AG04450 (cell line): ENCODE measurements at regions not wholly inside any gene's neighbourhood (a gene's known extent, or its start where the extent isn't known, plus 50 kb on each side); places are given as distances from the start of the nearest gene placed in this dataset.

Experiments
- CTCF ChIA-PET: fragments of 300-600, 350-600 bp; formaldehyde crosslinking; extraction: SDS; loops from one replicate; lab custom pipeline; 2022; ENCODE audit warnings: antibody characterized with exemption, inconsistent platforms; lab: Charles Lee
- POLR2A ChIA-PET: fragments of 350-600 bp; formaldehyde crosslinking; extraction: SDS; loops from one replicate; lab custom pipeline; 2021; ENCODE audit warnings: antibody characterized with exemption, inconsistent platforms; lab: Yijun Ruan, JAX
- DNase-seq: peaks from one replicate; pipeline ENCODE4 v3.0.0-alpha.2; 2011; ENCODE audit warnings: low read depth, low spot score
- H3K27ac ChIP-seq: one replicate; pipeline ENCODE4 v1.5.1; 2012; ENCODE audit warnings: low read depth, low read length, control low read depth
- H3K27me3 ChIP-seq: one replicate; pipeline ENCODE4 v1.6.0; 2012; ENCODE audit warnings: low read length; ENCODE audit not compliant: control insufficient read depth, insufficient read depth
- H3K4me3 ChIP-seq: 2 replicates; pipeline ENCODE4 v1.5.1; 2011; ENCODE audit warnings: mild to moderate bottlenecking, low read depth, low read length, control low read depth
- H3K9me3 ChIP-seq: 2 replicates; pipeline ENCODE4 v1.5.1; 2012; ENCODE audit warnings: low read length; ENCODE audit not compliant: control insufficient read depth, insufficient read depth
- CTCF ChIP-seq: IDR thresholded peaks from 2 replicates; pipeline ENCODE4 v1.5.1; 2011; ENCODE audit warnings: low read depth, low read length, control low read depth, inconsistent platforms

GRCh38 chr2:172339371-172340010 is 87.9 kb upstream of the ITGA6 start:
- Histone ChIP-seq H3K9me3 (peaks cover 8% of the 10 kb centered on the region), H3K4me3 (no peak overlapping the region), H3K27ac (no peak overlapping the region), H3K27me3 (no peaks in the 10 kb centered on the region)
- DNase-seq = no peak
- ChIA-PET POLR2A (no interaction called here), CTCF (interaction anchor here (0.6 to 1.1 kb wide), 3 partner anchors 122 to 490 kb away, joined by 3 to 4 read pairs (median 4); no protein-coding TSS in a partner anchor)
- TF ChIP-seq CTCF = peak; percentile 17; the same call in 1 of the 2 replicates

- POLR2A ChIA-PET = no interaction called here
- Histone ChIP-seq H3K27ac (no peak overlapping the region), H3K27me3 (no peaks in the 10 kb centered on the region), H3K4me3 (peak overlapping the region; percentile 27), H3K9me3 (peaks cover 8% of the 10 kb centered on the region; the same call in 1 of the 2 replicates)
- no peak for TF ChIP-seq CTCF
- DNase-seq = no peak
- CTCF ChIA-PET = interaction anchor here (0.6 to 1.0 kb wide), 2 partner anchors 121 to 491 kb away, joined by 3 to 4 read pairs; no protein-coding TSS in a partner anchor
These were observed 87.0 kb upstream of the ITGA6 start for GRCh38 chr2:172340394-172340793.

- POLR2A ChIA-PET = no interaction called here
- no peak overlapping the region for H3K4me3 ChIP-seq
- CTCF ChIA-PET = no interaction called here
- H3K27me3 ChIP-seq = no peaks in the 10 kb centered on the region
- peaks cover 8% of the 10 kb centered on the region; the same call in 1 of the 2 replicates for H3K9me3 ChIP-seq
- DNase-seq = no peak
- H3K27ac ChIP-seq = no peak overlapping the region
- no peak for TF ChIP-seq CTCF
These were observed 85.3 kb upstream of the ITGA6 start for GRCh38 chr2:172342078-172342477.

GRCh38 chr2:172342611-172343010 is 84.8 kb upstream of the ITGA6 start:
- Histone ChIP-seq H3K9me3 (peaks cover 9% of the 10 kb centered on the region; the same call in 1 of the 2 replicates), H3K4me3 (no peak overlapping the region), H3K27ac (no peak overlapping the region), H3K27me3 (no peaks in the 10 kb centered on the region)
- no peak for TF ChIP-seq CTCF
- ChIA-PET CTCF (no interaction called here), POLR2A (no interaction called here)
- DNase-seq = no peak

- ChIA-PET POLR2A (no interaction called here), CTCF (interaction anchor here (0.6 kb wide), 1 partner anchor 12 kb away, joined by 4 read pairs; no protein-coding TSS in a partner anchor)
- Histone ChIP-seq H3K9me3 (peaks cover 10% of the 10 kb centered on the region; the same call in 1 of the 2 replicates), H3K27ac (no peak overlapping the region), H3K4me3 (no peak overlapping the region), H3K27me3 (no peaks in the 10 kb centered on the region)
- TF ChIP-seq CTCF = no peak
- DNase-seq = no peak
These were observed 83.2 kb upstream of the ITGA6 start for GRCh38 chr2:172344159-172344558.
